Tibial artery (tissue), 4 donors: ENCODE measurements at regions not wholly inside any gene's neighbourhood (a gene's known extent, or its start where the extent isn't known, plus 50 kb on each side); places are given as distances from the start of the nearest gene placed in this dataset.

Experiments used
- DNase-seq, 2 donors: peaks; one replicate each; pipeline ENCODE4 v3.0.0-alpha.2; 2019
- H3K27ac ChIP-seq, 2 donors: fragments of 200-600 bp; sonication (generic) in 1 of 2; 1 replicate in 1 of 2; 2 replicates in 1 of 2; pipeline ENCODE4 v1.5.1; 2018 to 2019; ENCODE audit warnings: mild to moderate bottlenecking in 1 of 2
- H3K27me3 ChIP-seq, 2 donors: fragments of 200-600 bp; sonication (generic) in 1 of 2; one replicate each; pipeline versions ENCODE4 v1.5.1 to v1.6.0; 2016 to 2019
- H3K36me3 ChIP-seq, 3 donors: fragments of 200-600 bp; sonication (generic) in 2 of 3; one replicate each; pipeline ENCODE4 v1.5.1; 2016 to 2019; ENCODE audit warnings: mild to moderate bottlenecking in 2 of 3
- H3K4me1 ChIP-seq, 4 donors: fragments of 200-600 bp; sonication (generic) in 2 of 4; 1 replicate in 3 of 4; 2 replicates in 1 of 4; pipeline ENCODE4 v1.5.1; 2016 to 2019
- H3K4me3 ChIP-seq, 2 donors: fragments of 200-600 bp; sonication (generic) in 1 of 2; 1 replicate in 1 of 2; 2 replicates in 1 of 2; pipeline ENCODE4 v1.5.1; 2018 to 2019; ENCODE audit warnings: mild to moderate bottlenecking in 2 of 2
- H3K9me3 ChIP-seq, 3 donors: fragments of 200-600 bp; sonication (generic) in 1 of 3; one replicate each; pipeline ENCODE4 v1.5.1; 2016 to 2019
- CTCF ChIP-seq, 2 experiments: fragments of 200-600 bp in 1 of 2; fragments of 450-650 bp in 1 of 2; IDR thresholded peaks; one replicate each; pipeline ENCODE4 v1.5.1; 2017 to 2019; ENCODE audit warnings: antibody characterized with exemption in 2 of 2, mild to moderate bottlenecking in 1 of 2, moderate library complexity in 1 of 2
- intact Hi-C: fragments of 100-400 bp; cut with DNase I; formaldehyde crosslinking; loops from one replicate; pipeline ENCODE4 v1.15.0; 2023; ENCODE audit warnings: low total_unique reads

GRCh38 chr2:6408057-6408456 is 457.6 kb downstream of the CMPK2 start:
- Histone ChIP-seq H3K9me3 (no peaks in the 10 kb centered on the region), H3K4me3 (no peak overlapping the region), H3K27ac (no peak overlapping the region), H3K27me3 (no peaks in the 10 kb centered on the region), H3K4me1 (no peaks in the 10 kb centered on the region), H3K36me3 (no peaks in the 10 kb centered on the region)
- TF ChIP-seq CTCF (IDR thresholded peaks at IDR 0.05) = no peak
- intact Hi-C loops = no loop called here
- no peak for DNase-seq

DNA sequence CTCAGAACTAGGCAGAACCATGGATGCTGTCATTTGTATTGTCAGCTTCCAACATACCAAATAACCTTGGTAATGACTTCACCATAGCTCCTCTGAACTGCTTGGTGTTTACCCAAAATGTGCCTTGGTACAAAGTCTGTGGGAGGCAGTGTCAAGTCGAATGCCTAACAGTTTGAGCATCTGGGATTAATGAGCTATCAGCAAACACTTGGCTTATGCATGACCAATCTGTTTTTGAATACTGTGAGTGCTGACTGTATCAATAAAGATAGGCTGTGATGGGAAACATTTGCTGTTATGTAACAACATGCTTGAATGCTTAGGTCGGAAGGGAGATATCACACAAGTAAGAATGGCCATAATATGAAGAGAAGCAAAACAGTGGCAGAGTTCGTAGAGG is 455.4 kb downstream of the CMPK2 start:
- TF ChIP-seq CTCF (IDR thresholded peaks at IDR 0.05) = no peak
- Histone ChIP-seq H3K27ac (no peak overlapping the region), H3K27me3 (no peaks in the 10 kb centered on the region), H3K36me3 (no peaks in the 10 kb centered on the region), H3K9me3 (no peaks in the 10 kb centered on the region), H3K4me3 (no peak overlapping the region), H3K4me1 (no peaks in the 10 kb centered on the region)
- DNase-seq = no peak
- intact Hi-C loops = no loop called here

- TF ChIP-seq CTCF (IDR thresholded peaks at IDR 0.05) = no peak
- H3K36me3 ChIP-seq = no peaks in the 10 kb centered on the region
- H3K9me3 ChIP-seq = no peaks in the 10 kb centered on the region
- H3K4me1 ChIP-seq = no peaks in the 10 kb centered on the region
- intact Hi-C loops = no loop called here
- H3K27me3 ChIP-seq = no peaks in the 10 kb centered on the region
- H3K27ac ChIP-seq = no peak overlapping the region
- no peak for DNase-seq
- H3K4me3 ChIP-seq = no peak overlapping the region
These were observed 453.1 kb downstream of the CMPK2 start for GRCh38 chr2:6412533-6413091.

GRCh38 chr2:6417050-6417449 is 448.7 kb downstream of the CMPK2 start:
- DNase-seq = no peak
- Histone ChIP-seq H3K27me3 (no peaks in the 10 kb centered on the region), H3K36me3 (no peaks in the 10 kb centered on the region), H3K27ac (no peak overlapping the region), H3K4me3 (no peak overlapping the region), H3K4me1 (no peaks in the 10 kb centered on the region), H3K9me3 (no peaks in the 10 kb centered on the region)
- intact Hi-C loops = no loop called here
- no peak for TF ChIP-seq CTCF (IDR thresholded peaks at IDR 0.05)

- no peaks in the 10 kb centered on the region for H3K9me3 ChIP-seq
- H3K27me3 ChIP-seq = no peaks in the 10 kb centered on the region
- DNase-seq = no peak
- intact Hi-C loops = no loop called here
- no peak for TF ChIP-seq CTCF (IDR thresholded peaks at IDR 0.05)
- no peak overlapping the region for H3K27ac ChIP-seq
- H3K36me3 ChIP-seq = no peaks in the 10 kb centered on the region
- H3K4me1 ChIP-seq = no peaks in the 10 kb centered on the region
- no peak overlapping the region for H3K4me3 ChIP-seq
These were observed 447.4 kb downstream of the CMPK2 start for GRCh38 chr2:6418291-6418690.

GRCh38 chr2:6421138-6421730 is 444.5 kb downstream of the CMPK2 start:
- Histone ChIP-seq H3K4me3 (no peak overlapping the region), H3K36me3 (no peaks in the 10 kb centered on the region), H3K27me3 (no peaks in the 10 kb centered on the region), H3K4me1 (no peaks in the 10 kb centered on the region), H3K27ac (no peak overlapping the region), H3K9me3 (no peaks in the 10 kb centered on the region)
- DNase-seq = no peak
- intact Hi-C loops = no loop called here
- TF ChIP-seq CTCF (IDR thresholded peaks at IDR 0.05) = no peak
